ENCODE measurements at regions not wholly inside any gene's neighbourhood (a gene's known extent, or its start where the extent isn't known, plus 50 kb on each side); places are given as distances from the start of the nearest gene placed in this dataset.

GRCh38 chr6:140061110-140062042, 686.9 kb upstream of the CITED2 start:
- no peak for DNase-seq

- no peak for DNase-seq
These were observed 685.5 kb upstream of the CITED2 start for GRCh38 chr6:140059947-140060346.

- DNase-seq: no peak
These were observed 684.4 kb upstream of the CITED2 start for GRCh38 chr6:140058863-140059262.

- no peak for DNase-seq
These were observed 678.6 kb upstream of the CITED2 start for GRCh38 chr6:140052736-140053729.

- DNase-seq: no peak
These were observed 677.4 kb upstream of the CITED2 start for GRCh38 chr6:140051521-140052512.

GRCh38 chr6:140050101-140050995, 675.9 kb upstream of the CITED2 start:
- no peak for DNase-seq

- no peak for DNase-seq
These were observed 674.8 kb upstream of the CITED2 start for GRCh38 chr6:140049251-140049650.

GRCh38 chr6:140048202-140048790, 673.8 kb upstream of the CITED2 start:
- DNase-seq: no peak

GRCh38 chr6:140047321-140047720, 672.9 kb upstream of the CITED2 start:
- no peak for DNase-seq

GRCh38 chr6:140046016-140046632, 671.7 kb upstream of the CITED2 start:
- no peak for DNase-seq

GRCh38 chr6:140045116-140045515, 670.7 kb upstream of the CITED2 start:
- DNase-seq: no peak

GRCh38 chr6:140044626-140045025, 670.2 kb upstream of the CITED2 start:
- DNase-seq: no peak

GRCh38 chr6:140043762-140044378, 669.4 kb upstream of the CITED2 start:
- DNase-seq: no peak

GRCh38 chr6:140043357-140043756, 668.9 kb upstream of the CITED2 start:
- no peak for DNase-seq

- no peak for DNase-seq
These were observed 667.3 kb upstream of the CITED2 start for GRCh38 chr6:140041571-140042332.

- no peak for DNase-seq
These were observed 666.6 kb upstream of the CITED2 start for GRCh38 chr6:140041056-140041455.

GRCh38 chr6:140040396-140040795, 665.9 kb upstream of the CITED2 start:
- DNase-seq: no peak

GRCh38 chr6:140039364-140039763, 664.9 kb upstream of the CITED2 start:
- DNase-seq: no peak

GRCh38 chr6:140036196-140036595, 661.7 kb upstream of the CITED2 start:
- DNase-seq: no peak
